Osteoblast (primary cell): ENCODE measurements at regions not wholly inside any gene's neighbourhood (a gene's known extent, or its start where the extent isn't known, plus 50 kb on each side); places are given as distances from the start of the nearest gene placed in this dataset.

Experiments
- DNase-seq: peaks from one replicate; pipeline ENCODE4 v3.0.0; 2011; ENCODE audit warnings: low spot score, mixed read lengths; ENCODE audit not compliant: insufficient read length; ENCODE audit errors: missing footprints
- H2AFZ ChIP-seq: 2 replicates; pipeline ENCODE4 v1.6.0; 2011; ENCODE audit warnings: mild to moderate bottlenecking, low read length
- H3K27ac ChIP-seq: 2 replicates; pipeline ENCODE4 v1.5.1; 2011; ENCODE audit warnings: mild to moderate bottlenecking, low read depth, low read length, moderate library complexity
- H3K27me3 ChIP-seq: 2 replicates; pipeline ENCODE4 v1.6.0; 2012; ENCODE audit warnings: mild to moderate bottlenecking, control low read depth, inconsistent platforms, low read length, moderate library complexity; ENCODE audit not compliant: insufficient read depth
- H3K36me3 ChIP-seq: 2 replicates; pipeline ENCODE4 v1.5.1; 2011; ENCODE audit warnings: mild to moderate bottlenecking, low read length, control low read depth, moderate library complexity; ENCODE audit not compliant: insufficient read depth
- H3K4me1 ChIP-seq: 2 replicates; pipeline ENCODE4 v1.5.1; 2011; ENCODE audit warnings: mild to moderate bottlenecking, low read length, control low read depth, moderate library complexity; ENCODE audit not compliant: insufficient read depth
- H3K4me2 ChIP-seq: 2 replicates; pipeline ENCODE4 v1.6.0; 2011; ENCODE audit warnings: mild to moderate bottlenecking, low read length; ENCODE audit not compliant: insufficient read depth
- H3K4me3 ChIP-seq: fragments of 200-600 bp; sonication (generic); 3 replicates; pipeline ENCODE4 v1.5.1; 2012; ENCODE audit warnings: mild to moderate bottlenecking, low read length, inconsistent platforms; ENCODE audit not compliant: insufficient read depth
- H3K79me2 ChIP-seq: 2 replicates; pipeline ENCODE4 v1.6.0; 2012; ENCODE audit warnings: mild to moderate bottlenecking, low read length, control low read depth, inconsistent platforms; ENCODE audit not compliant: insufficient read depth
- H3K9me3 ChIP-seq: 2 replicates; pipeline ENCODE4 v1.5.1; 2011; ENCODE audit warnings: low read depth, low read length, control low read depth
- H4K20me1 ChIP-seq: 2 replicates; pipeline ENCODE4 v1.6.0; 2012; ENCODE audit warnings: mild to moderate bottlenecking, low read length, control low read depth; ENCODE audit not compliant: insufficient read depth
- TF ChIP-seq, protein P1 (sequence below): IDR thresholded peaks from 2 replicates; pipeline ENCODE4 v1.5.1; 2011; ENCODE audit warnings: mild to moderate bottlenecking, low read depth, low read length, moderate library complexity; ENCODE audit errors: extremely low read depth

DNA sequence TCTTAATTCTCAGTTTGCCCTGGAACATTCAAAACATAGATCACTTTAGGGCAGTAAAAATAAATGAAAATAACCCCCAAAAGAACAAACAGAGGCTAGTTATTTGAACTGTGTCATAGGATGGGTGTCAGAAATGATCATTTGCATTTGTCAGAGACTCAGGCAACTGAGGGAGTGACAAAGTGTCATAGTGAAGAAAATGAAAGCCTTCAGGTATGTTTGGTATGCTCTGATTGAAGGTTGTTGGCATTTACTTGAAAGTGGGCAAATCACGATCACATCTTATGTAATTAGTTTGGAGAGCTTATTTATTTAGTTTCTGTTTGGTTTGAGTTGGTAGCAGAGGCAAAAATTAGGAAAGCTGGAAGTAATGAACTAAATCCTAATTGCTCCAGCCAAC, 880.9 kb downstream of the ANKRD7 start:
- Histone ChIP-seq H2AFZ (no peak overlapping the region), H4K20me1 (no peaks in the 10 kb centered on the region), H3K4me1 (no peaks in the 10 kb centered on the region), H3K27me3 (no peaks in the 10 kb centered on the region), H3K79me2 (no peaks in the 10 kb centered on the region), H3K4me2 (no peak overlapping the region), H3K27ac (no peak overlapping the region), H3K36me3 (no peaks in the 10 kb centered on the region), H3K4me3 (no peak overlapping the region), H3K9me3 (no peaks in the 10 kb centered on the region)
- no peak for DNase-seq
- TF ChIP-seq, protein P1, sequence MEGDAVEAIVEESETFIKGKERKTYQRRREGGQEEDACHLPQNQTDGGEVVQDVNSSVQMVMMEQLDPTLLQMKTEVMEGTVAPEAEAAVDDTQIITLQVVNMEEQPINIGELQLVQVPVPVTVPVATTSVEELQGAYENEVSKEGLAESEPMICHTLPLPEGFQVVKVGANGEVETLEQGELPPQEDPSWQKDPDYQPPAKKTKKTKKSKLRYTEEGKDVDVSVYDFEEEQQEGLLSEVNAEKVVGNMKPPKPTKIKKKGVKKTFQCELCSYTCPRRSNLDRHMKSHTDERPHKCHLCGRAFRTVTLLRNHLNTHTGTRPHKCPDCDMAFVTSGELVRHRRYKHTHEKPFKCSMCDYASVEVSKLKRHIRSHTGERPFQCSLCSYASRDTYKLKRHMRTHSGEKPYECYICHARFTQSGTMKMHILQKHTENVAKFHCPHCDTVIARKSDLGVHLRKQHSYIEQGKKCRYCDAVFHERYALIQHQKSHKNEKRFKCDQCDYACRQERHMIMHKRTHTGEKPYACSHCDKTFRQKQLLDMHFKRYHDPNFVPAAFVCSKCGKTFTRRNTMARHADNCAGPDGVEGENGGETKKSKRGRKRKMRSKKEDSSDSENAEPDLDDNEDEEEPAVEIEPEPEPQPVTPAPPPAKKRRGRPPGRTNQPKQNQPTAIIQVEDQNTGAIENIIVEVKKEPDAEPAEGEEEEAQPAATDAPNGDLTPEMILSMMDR = no peak

DNA sequence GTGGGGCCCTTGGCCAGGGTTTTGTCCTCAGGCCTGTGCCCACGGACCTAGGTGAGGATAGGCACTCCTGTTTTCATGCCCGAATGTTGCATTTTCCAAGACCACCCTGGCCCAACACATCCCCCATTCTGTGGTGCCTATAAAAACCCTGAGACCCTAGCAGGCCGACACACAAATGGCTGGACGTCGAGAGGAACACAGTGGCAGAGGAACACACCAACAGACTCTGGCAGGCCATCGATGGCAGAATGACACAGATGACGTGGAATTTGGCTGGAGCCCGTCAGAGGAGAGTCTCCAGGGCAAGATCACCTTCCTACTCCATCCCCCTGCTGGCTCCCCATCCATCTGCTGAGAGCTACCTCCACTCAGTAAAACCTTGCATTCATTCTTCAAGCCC, 898.8 kb downstream of the ANKRD7 start:
- Histone ChIP-seq H3K27ac (no peak overlapping the region), H3K9me3 (no peaks in the 10 kb centered on the region), H3K27me3 (no peaks in the 10 kb centered on the region), H2AFZ (no peak overlapping the region), H4K20me1 (no peaks in the 10 kb centered on the region), H3K4me2 (no peak overlapping the region), H3K4me1 (no peaks in the 10 kb centered on the region), H3K36me3 (no peaks in the 10 kb centered on the region), H3K4me3 (no peak overlapping the region), H3K79me2 (no peaks in the 10 kb centered on the region)
- TF ChIP-seq, protein P1 = no peak
- DNase-seq = no peak

DNA sequence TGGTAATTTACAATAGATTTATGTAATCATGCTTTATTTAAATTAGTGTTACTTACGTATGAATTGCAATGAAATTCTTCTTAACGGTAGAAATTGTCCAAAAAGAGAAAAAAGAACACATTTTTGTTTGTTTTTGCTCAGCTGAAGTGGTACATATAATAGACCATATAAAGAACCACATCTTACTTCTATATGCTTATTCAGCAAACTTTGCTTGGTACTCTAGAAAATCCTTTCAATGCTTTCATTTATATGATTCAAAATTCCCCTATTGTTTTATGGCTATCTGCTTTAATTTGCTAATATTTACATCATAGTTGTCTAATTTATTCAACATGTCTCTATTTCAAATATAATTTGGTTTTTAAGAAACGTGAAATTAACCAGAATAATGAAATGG, 903.2 kb downstream of the ANKRD7 start:
- no peak for DNase-seq
- no peaks in the 10 kb centered on the region for H3K9me3 ChIP-seq
- no peak overlapping the region for H3K27ac ChIP-seq
- H3K4me3 ChIP-seq = no peak overlapping the region
- no peak overlapping the region for H3K4me2 ChIP-seq
- H3K27me3 ChIP-seq = no peaks in the 10 kb centered on the region
- no peaks in the 10 kb centered on the region for H3K4me1 ChIP-seq
- no peaks in the 10 kb centered on the region for H4K20me1 ChIP-seq
- no peaks in the 10 kb centered on the region for H3K36me3 ChIP-seq
- TF ChIP-seq, protein P1 = no peak
- no peak overlapping the region for H2AFZ ChIP-seq
- no peaks in the 10 kb centered on the region for H3K79me2 ChIP-seq

- Histone ChIP-seq H3K9me3 (no peaks in the 10 kb centered on the region), H3K4me1 (no peaks in the 10 kb centered on the region), H3K79me2 (no peaks in the 10 kb centered on the region), H3K27me3 (no peaks in the 10 kb centered on the region), H3K27ac (no peak overlapping the region), H2AFZ (no peak overlapping the region), H3K36me3 (no peaks in the 10 kb centered on the region), H3K4me3 (no peak overlapping the region), H4K20me1 (no peaks in the 10 kb centered on the region), H3K4me2 (no peak overlapping the region)
- TF ChIP-seq, protein P1 = no peak
- DNase-seq = no peak
These were observed 907.9 kb downstream of the ANKRD7 start for GRCh38 chr7:119132436-119132835.
